22Rv1 (cell line): ENCODE measurements at regions not wholly inside any gene's neighbourhood (a gene's known extent, or its start where the extent isn't known, plus 50 kb on each side); places are given as distances from the start of the nearest gene placed in this dataset.

Experiments
- CTCF ChIP-seq: fragments of 450-650 bp; IDR thresholded peaks from 2 replicates; pipeline ENCODE4 v1.5.1; 2017; ENCODE audit warnings: mild to moderate bottlenecking
- ZFX ChIP-seq: fragments of 450-650 bp; IDR thresholded peaks from 2 replicates; pipeline ENCODE4 v1.6.1; 2017; ENCODE audit warnings: antibody characterized with exemption, borderline replicate concordance

GRCh38 chr10:130459851-130460490, 323.8 kb downstream of the GLRX3 start:
- TF ChIP-seq CTCF (no peak), ZFX (no peak)
